HK-2 (cell line): ENCODE measurements at regions not wholly inside any gene's neighbourhood (a gene's known extent, or its start where the extent isn't known, plus 50 kb on each side); places are given as distances from the start of the nearest gene placed in this dataset.
"Not testable (repeated sequence)": the region's sequence is repeated elsewhere in the genome, so short reads cannot be mapped to it uniquely, and the experiment has no call there.

Experiments used
- DNase-seq: peaks from one replicate; pipeline ENCODE4 v3.0.0-alpha.2; 2018; ENCODE audit not compliant: unreplicated experiment

GRCh38 chr6:115067690-115068447 lies 725.0 kb upstream of the HS3ST5 start:
- DNase-seq, result no peak

GRCh38 chr6:115064680-115065079 lies 721.9 kb upstream of the HS3ST5 start:
- DNase-seq, result no peak

- no peak for DNase-seq
Observed at GRCh38 chr6:115060581-115060980, 717.8 kb upstream of the HS3ST5 start.

- DNase-seq, result no peak
Observed at GRCh38 chr6:115058414-115059211, 715.8 kb upstream of the HS3ST5 start.

GRCh38 chr6:115055579-115055978 lies 712.8 kb upstream of the HS3ST5 start:
- no peak for DNase-seq

GRCh38 chr6:115054242-115054641 lies 711.4 kb upstream of the HS3ST5 start:
- DNase-seq, result not testable (repeated sequence)

GRCh38 chr6:115053169-115053860 lies 710.5 kb upstream of the HS3ST5 start:
- no peak for DNase-seq

- DNase-seq, result no peak
Observed at GRCh38 chr6:115016593-115016992, 673.8 kb upstream of the HS3ST5 start.

GRCh38 chr6:115004982-115005381 lies 662.2 kb upstream of the HS3ST5 start:
- no peak for DNase-seq

GRCh38 chr6:115004204-115004603 lies 661.4 kb upstream of the HS3ST5 start:
- DNase-seq, result no peak

GRCh38 chr6:115001731-115002350 lies 659.0 kb upstream of the HS3ST5 start:
- no peak for DNase-seq

- DNase-seq, result no peak
Observed at GRCh38 chr6:115000736-115001135, 657.9 kb upstream of the HS3ST5 start.

GRCh38 chr6:114998492-114998891 lies 655.7 kb upstream of the HS3ST5 start:
- no peak for DNase-seq

- no peak for DNase-seq
Observed at GRCh38 chr6:114997813-114998292, 655.0 kb upstream of the HS3ST5 start.

GRCh38 chr6:114995526-114995925 lies 652.7 kb upstream of the HS3ST5 start:
- DNase-seq, result no peak

GRCh38 chr6:114989279-114989964 lies 646.6 kb upstream of the HS3ST5 start:
- DNase-seq, result no peak

GRCh38 chr6:114987281-114987680 lies 644.5 kb upstream of the HS3ST5 start:
- no peak for DNase-seq

- DNase-seq, result no peak
Observed at GRCh38 chr6:114955363-114955762, 612.5 kb upstream of the HS3ST5 start.

- DNase-seq, result no peak
Observed at GRCh38 chr6:114952229-114952628, 609.4 kb upstream of the HS3ST5 start.

GRCh38 chr6:114945392-114945791 lies 602.6 kb upstream of the HS3ST5 start:
- no peak for DNase-seq

GRCh38 chr6:114941078-114941477 lies 598.3 kb upstream of the HS3ST5 start:
- DNase-seq, result no peak
